ENCODE measurements at regions not wholly inside any gene's neighbourhood (a gene's known extent, or its start where the extent isn't known, plus 50 kb on each side); places are given as distances from the start of the nearest gene placed in this dataset.

DNA sequence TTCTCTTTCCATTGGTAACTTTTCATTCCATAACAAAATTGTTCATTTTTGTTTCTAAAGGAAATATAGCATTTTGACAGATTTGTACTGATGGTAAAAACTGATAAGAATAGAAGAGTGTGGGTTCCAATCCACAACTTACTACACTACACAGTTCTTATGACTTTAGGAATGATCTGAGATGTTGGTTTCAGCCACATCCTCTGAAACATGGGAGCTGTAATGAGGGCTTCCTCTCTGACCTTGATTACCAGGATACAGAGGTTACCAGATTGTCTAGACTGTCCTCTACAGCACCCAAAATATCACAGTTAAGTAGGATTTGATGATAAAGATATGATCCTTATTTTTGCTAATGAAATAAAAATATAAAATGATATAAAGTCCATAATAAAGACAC is 1184.6 kb downstream of the FLRT2 start:
- TF ChIP-seq CTCF (IDR thresholded peaks at IDR 0.05; ENCODE audit: partially characterized antibody, unreplicated experiment): no peak
- Mint-ChIP-seq H3K9me3 (ENCODE audit: unreplicated experiment) (no peaks in the 10 kb centered on the region), H3K27me3 (ENCODE audit: unreplicated experiment) (no peaks in the 10 kb centered on the region), H3K36me3 (ENCODE audit: unreplicated experiment) (no peaks in the 10 kb centered on the region), H3K4me1 (ENCODE audit: low read depth, unreplicated experiment) (peaks cover 12% of the 10 kb centered on the region), H3K27ac (ENCODE audit: unreplicated experiment) (no peak overlapping the region), H3K4me3 (ENCODE audit: unreplicated experiment) (no peak overlapping the region)
- DNase-seq: no peak

DNA sequence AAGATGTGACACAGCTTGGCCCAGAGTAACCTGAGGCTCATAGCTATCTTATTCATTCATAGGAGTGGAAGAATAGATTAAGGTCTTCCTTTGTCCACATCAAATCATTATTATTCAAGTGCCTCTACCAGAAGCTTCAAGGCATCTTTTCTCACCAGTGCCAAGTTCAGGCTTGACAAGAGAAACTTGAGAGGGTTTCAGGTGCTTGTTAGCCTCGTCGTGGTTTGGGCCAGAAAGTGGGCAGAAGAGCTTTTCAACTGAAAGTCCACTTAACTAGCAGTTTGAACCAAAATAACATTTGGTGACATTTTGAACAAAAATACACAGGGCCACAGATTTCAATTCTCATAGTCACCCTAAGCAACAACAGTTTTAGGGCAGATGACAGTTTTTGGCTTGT is 1184.2 kb downstream of the FLRT2 start:
- Mint-ChIP-seq H3K4me3 (ENCODE audit: unreplicated experiment) (no peak overlapping the region), H3K27ac (ENCODE audit: unreplicated experiment) (no peak overlapping the region), H3K4me1 (ENCODE audit: low read depth, unreplicated experiment) (peaks cover 14% of the 10 kb centered on the region), H3K27me3 (ENCODE audit: unreplicated experiment) (no peaks in the 10 kb centered on the region), H3K9me3 (ENCODE audit: unreplicated experiment) (no peaks in the 10 kb centered on the region), H3K36me3 (ENCODE audit: unreplicated experiment) (no peaks in the 10 kb centered on the region)
- DNase-seq: no peak
- no peak for TF ChIP-seq CTCF (IDR thresholded peaks at IDR 0.05; ENCODE audit: partially characterized antibody, unreplicated experiment)

DNA sequence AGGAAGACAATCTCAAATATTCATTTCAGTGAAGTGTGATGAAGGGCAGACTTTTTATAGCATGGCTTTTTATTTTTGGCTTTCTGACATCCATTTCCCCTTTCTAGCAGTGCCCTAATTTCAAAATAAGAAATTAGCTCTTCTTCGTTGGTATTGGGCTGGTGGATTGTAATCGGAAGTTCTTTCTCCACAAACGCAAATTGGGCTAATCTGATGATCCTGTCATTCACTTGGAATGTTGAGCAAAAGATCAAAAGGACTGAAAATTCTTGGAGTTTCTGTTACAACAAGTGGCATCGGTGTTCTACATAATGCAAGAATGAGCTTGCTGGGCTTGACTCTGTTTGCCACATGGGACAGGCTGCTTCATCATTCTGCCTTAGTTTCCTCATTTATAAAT is 1182.8 kb downstream of the FLRT2 start:
- Mint-ChIP-seq H3K4me1 (ENCODE audit: low read depth, unreplicated experiment) (peaks cover 12% of the 10 kb centered on the region), H3K27ac (ENCODE audit: unreplicated experiment) (no peak overlapping the region), H3K27me3 (ENCODE audit: unreplicated experiment) (no peaks in the 10 kb centered on the region), H3K4me3 (ENCODE audit: unreplicated experiment) (no peak overlapping the region), H3K9me3 (ENCODE audit: unreplicated experiment) (no peaks in the 10 kb centered on the region), H3K36me3 (ENCODE audit: unreplicated experiment) (no peaks in the 10 kb centered on the region)
- no peak for DNase-seq
- TF ChIP-seq CTCF (IDR thresholded peaks at IDR 0.05; ENCODE audit: partially characterized antibody, unreplicated experiment): no peak

DNA sequence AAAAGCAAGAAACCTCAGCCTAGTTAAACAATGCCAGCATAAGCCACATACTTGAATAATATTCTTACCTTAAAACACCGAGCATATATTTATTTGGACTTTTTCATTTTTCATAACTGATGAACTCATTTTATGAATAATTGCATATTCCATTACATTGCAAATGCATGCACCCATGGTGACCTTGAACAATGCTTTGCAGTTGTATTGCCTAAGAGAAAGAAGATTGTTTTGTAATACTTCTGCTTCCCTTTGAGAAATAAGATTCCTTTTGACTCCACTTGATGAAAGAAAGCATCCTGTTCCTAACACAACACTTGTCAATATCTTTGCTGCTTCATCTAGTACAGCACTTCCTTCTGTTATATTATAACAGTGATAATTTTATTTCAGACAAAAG is 1182.2 kb downstream of the FLRT2 start:
- Mint-ChIP-seq H3K9me3 (ENCODE audit: unreplicated experiment) (no peaks in the 10 kb centered on the region), H3K27me3 (ENCODE audit: unreplicated experiment) (no peaks in the 10 kb centered on the region), H3K36me3 (ENCODE audit: unreplicated experiment) (no peaks in the 10 kb centered on the region), H3K4me1 (ENCODE audit: low read depth, unreplicated experiment) (peaks cover 12% of the 10 kb centered on the region), H3K4me3 (ENCODE audit: unreplicated experiment) (no peak overlapping the region), H3K27ac (ENCODE audit: unreplicated experiment) (no peak overlapping the region)
- no peak for DNase-seq
- TF ChIP-seq CTCF (IDR thresholded peaks at IDR 0.05; ENCODE audit: partially characterized antibody, unreplicated experiment): no peak

GRCh38 chr14:86708846-86709339 is 1178.9 kb downstream of the FLRT2 start:
- H3K27ac Mint-ChIP-seq (ENCODE audit: unreplicated experiment): no peak overlapping the region
- H3K4me1 Mint-ChIP-seq (ENCODE audit: low read depth, unreplicated experiment): peaks cover 9% of the 10 kb centered on the region
- no peak for DNase-seq
- H3K27me3 Mint-ChIP-seq (ENCODE audit: unreplicated experiment): no peaks in the 10 kb centered on the region
- TF ChIP-seq CTCF (IDR thresholded peaks at IDR 0.05; ENCODE audit: partially characterized antibody, unreplicated experiment): no peak
- H3K9me3 Mint-ChIP-seq (ENCODE audit: unreplicated experiment): no peaks in the 10 kb centered on the region
- H3K36me3 Mint-ChIP-seq (ENCODE audit: unreplicated experiment): no peaks in the 10 kb centered on the region
- no peak overlapping the region for H3K4me3 Mint-ChIP-seq (ENCODE audit: unreplicated experiment)

Data from glutamatergic neuron (in vitro differentiated cells).